ENCODE measurements at regions not wholly inside any gene's neighbourhood (a gene's known extent, or its start where the extent isn't known, plus 50 kb on each side); places are given as distances from the start of the nearest gene placed in this dataset.

DNA sequence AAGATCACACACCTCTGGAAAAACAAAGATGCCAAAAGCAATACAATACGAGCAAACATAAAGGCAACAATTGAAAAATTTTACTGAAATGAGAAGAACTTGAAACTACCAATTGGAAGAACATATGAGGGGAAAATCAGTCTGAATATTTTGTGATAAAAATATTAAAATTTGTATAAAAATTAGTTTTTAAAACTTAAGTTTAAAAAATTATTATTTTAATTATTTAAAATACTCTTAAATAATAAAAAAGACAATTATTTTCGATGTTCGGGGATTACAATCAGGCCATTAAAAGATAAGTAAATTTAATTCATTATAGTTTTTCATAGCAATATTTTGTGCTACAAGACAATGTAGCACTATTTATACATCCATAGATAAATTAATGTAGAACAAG, 1239.3 kb downstream of the AMY1C start:
- no peak for DNase-seq (ENCODE audit: low spot score)
- in situ Hi-C loops (cut with MboI; ENCODE audit: low pct_unique_long_range_greater_than_20kb, low sequenced_read_pairs, unreplicated experiment), result no loop called here
- TF ChIP-seq, protein P1, sequence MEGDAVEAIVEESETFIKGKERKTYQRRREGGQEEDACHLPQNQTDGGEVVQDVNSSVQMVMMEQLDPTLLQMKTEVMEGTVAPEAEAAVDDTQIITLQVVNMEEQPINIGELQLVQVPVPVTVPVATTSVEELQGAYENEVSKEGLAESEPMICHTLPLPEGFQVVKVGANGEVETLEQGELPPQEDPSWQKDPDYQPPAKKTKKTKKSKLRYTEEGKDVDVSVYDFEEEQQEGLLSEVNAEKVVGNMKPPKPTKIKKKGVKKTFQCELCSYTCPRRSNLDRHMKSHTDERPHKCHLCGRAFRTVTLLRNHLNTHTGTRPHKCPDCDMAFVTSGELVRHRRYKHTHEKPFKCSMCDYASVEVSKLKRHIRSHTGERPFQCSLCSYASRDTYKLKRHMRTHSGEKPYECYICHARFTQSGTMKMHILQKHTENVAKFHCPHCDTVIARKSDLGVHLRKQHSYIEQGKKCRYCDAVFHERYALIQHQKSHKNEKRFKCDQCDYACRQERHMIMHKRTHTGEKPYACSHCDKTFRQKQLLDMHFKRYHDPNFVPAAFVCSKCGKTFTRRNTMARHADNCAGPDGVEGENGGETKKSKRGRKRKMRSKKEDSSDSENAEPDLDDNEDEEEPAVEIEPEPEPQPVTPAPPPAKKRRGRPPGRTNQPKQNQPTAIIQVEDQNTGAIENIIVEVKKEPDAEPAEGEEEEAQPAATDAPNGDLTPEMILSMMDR (IDR thresholded peaks at IDR 0.05; ENCODE audit: extremely low read depth, insufficient read depth, missing control alignments), result no peak

DNA sequence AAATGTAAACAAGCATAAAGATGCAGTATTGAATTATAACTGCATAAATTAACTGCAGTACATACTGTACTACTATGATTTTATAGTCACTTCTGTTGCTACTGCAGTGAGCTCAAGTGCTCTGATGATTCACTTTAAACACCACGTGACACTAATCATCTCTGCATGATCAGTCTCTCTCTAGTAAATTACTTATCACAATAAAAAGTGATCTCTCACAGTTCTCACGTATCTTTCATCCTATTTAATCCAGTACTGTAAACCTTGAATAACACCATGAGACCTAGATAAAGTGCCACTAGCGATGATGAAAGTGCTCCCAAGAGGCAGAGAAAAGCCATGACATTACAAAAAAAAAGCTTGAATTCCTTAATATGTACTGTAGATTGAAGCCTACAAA, 1242.0 kb downstream of the AMY1C start:
- in situ Hi-C loops (cut with MboI; ENCODE audit: low pct_unique_long_range_greater_than_20kb, low sequenced_read_pairs, unreplicated experiment), result no loop called here
- no peak for DNase-seq (ENCODE audit: low spot score)
- TF ChIP-seq, protein P1 (IDR thresholded peaks at IDR 0.05; ENCODE audit: extremely low read depth, insufficient read depth, missing control alignments), result no peak

DNA sequence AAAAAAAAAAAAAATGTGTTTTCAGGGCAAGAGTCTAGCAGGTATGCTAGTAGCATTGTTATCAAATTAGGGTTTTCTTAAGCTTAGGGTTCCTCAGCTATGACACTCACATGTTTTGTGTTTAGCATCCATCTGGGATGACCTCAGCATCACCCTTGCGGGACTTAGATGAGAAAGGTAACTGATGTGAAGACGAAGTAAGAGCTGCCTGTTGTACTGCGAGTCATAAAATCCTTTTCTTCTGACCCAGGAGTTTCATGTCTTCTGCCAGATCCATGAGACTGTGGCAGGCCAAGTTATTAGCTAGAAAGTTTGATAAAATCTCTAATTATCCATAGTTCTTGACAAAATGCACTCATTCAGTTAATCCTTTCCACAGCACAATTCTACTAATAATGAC, 1251.1 kb downstream of the AMY1C start:
- in situ Hi-C loops (cut with MboI; ENCODE audit: low pct_unique_long_range_greater_than_20kb, low sequenced_read_pairs, unreplicated experiment), result no loop called here
- DNase-seq (ENCODE audit: low spot score), result no peak
- TF ChIP-seq, protein P1 (IDR thresholded peaks at IDR 0.05; ENCODE audit: extremely low read depth, insufficient read depth, missing control alignments), result no peak

GRCh38 chr1:105004515-105004914, 1254.8 kb downstream of the AMY1C start:
- no peak for DNase-seq (ENCODE audit: low spot score)
- TF ChIP-seq, protein P1 (IDR thresholded peaks at IDR 0.05; ENCODE audit: extremely low read depth, insufficient read depth, missing control alignments), result no peak
- in situ Hi-C loops (cut with MboI; ENCODE audit: low pct_unique_long_range_greater_than_20kb, low sequenced_read_pairs, unreplicated experiment), result no loop called here

- DNase-seq (ENCODE audit: low spot score), result no peak
- in situ Hi-C loops (cut with MboI; ENCODE audit: low pct_unique_long_range_greater_than_20kb, low sequenced_read_pairs, unreplicated experiment), result no loop called here
- TF ChIP-seq, protein P1 (IDR thresholded peaks at IDR 0.05; ENCODE audit: extremely low read depth, insufficient read depth, missing control alignments), result no peak
These were observed 1256.0 kb downstream of the AMY1C start for GRCh38 chr1:105005594-105006195.

DNA sequence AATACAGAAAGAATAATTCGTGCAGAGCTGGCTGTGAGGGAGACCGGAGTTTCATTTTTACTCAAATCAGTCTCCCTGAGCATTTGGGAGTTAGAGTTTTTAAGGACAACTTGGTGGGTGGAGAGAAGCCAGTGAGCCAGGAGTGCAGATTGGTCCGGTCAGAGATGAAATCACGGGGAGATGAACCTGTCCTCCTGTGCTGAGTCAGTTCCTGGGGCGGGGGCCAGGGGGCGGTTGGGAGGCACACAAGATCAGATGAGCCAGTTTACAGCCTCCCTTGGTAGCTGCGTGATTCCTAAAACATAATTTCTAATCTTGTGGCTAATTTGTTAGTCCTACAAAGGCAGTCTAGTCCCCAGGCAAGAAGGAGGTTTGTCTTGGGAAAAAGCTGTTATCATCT, 1267.9 kb downstream of the AMY1C start:
- DNase-seq (ENCODE audit: low spot score), result no peak
- in situ Hi-C loops (cut with MboI; ENCODE audit: low pct_unique_long_range_greater_than_20kb, low sequenced_read_pairs, unreplicated experiment), result no loop called here
- TF ChIP-seq, protein P1 (IDR thresholded peaks at IDR 0.05; ENCODE audit: extremely low read depth, insufficient read depth, missing control alignments), result no peak

All from GM13977 (cell line).